ENCODE measurements at regions not wholly inside any gene's neighbourhood (a gene's known extent, or its start where the extent isn't known, plus 50 kb on each side); places are given as distances from the start of the nearest gene placed in this dataset.

DNA sequence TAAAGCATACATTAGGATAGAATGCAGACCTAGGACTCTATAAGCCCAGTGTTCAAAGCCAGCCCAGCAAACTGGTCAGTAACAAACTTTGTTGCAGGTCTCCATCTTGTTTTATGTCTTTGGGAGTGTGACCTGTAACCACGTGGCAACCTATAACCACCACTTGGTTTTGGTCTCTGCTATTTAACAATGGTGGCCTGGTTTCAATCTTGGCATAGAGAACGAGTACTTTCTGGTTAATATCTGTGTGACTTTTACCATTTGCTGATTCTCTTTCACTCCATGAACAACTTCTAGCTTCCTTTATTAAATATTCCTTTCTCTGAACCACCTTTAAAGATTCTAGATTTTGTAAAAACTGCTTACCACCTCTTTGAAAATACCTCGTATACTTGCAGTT, 118.5 kb downstream of the KCNS3 start:
- TF ChIP-seq, protein P1, sequence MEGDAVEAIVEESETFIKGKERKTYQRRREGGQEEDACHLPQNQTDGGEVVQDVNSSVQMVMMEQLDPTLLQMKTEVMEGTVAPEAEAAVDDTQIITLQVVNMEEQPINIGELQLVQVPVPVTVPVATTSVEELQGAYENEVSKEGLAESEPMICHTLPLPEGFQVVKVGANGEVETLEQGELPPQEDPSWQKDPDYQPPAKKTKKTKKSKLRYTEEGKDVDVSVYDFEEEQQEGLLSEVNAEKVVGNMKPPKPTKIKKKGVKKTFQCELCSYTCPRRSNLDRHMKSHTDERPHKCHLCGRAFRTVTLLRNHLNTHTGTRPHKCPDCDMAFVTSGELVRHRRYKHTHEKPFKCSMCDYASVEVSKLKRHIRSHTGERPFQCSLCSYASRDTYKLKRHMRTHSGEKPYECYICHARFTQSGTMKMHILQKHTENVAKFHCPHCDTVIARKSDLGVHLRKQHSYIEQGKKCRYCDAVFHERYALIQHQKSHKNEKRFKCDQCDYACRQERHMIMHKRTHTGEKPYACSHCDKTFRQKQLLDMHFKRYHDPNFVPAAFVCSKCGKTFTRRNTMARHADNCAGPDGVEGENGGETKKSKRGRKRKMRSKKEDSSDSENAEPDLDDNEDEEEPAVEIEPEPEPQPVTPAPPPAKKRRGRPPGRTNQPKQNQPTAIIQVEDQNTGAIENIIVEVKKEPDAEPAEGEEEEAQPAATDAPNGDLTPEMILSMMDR (IDR thresholded peaks at IDR 0.05 in 8 of 11, conservative IDR thresholded peaks at IDR 0.05 in 3 of 11) = no peak
- TF ChIP-seq POLR2A (IDR thresholded peaks at IDR 0.05) (no peak), POLR2AphosphoS5 (IDR thresholded peaks at IDR 0.05) (no peak)

Data from spleen (tissue), 7 donors.